Nucleus accumbens (tissue), 56 donors: ENCODE measurements at regions not wholly inside any gene's neighbourhood (a gene's known extent, or its start where the extent isn't known, plus 50 kb on each side); places are given as distances from the start of the nearest gene placed in this dataset.

Source experiments
- DNase-seq, 56 donors: peaks; one replicate each; lab custom pipeline; 2025; lab: John Stamatoyannopoulos, UW

DNA sequence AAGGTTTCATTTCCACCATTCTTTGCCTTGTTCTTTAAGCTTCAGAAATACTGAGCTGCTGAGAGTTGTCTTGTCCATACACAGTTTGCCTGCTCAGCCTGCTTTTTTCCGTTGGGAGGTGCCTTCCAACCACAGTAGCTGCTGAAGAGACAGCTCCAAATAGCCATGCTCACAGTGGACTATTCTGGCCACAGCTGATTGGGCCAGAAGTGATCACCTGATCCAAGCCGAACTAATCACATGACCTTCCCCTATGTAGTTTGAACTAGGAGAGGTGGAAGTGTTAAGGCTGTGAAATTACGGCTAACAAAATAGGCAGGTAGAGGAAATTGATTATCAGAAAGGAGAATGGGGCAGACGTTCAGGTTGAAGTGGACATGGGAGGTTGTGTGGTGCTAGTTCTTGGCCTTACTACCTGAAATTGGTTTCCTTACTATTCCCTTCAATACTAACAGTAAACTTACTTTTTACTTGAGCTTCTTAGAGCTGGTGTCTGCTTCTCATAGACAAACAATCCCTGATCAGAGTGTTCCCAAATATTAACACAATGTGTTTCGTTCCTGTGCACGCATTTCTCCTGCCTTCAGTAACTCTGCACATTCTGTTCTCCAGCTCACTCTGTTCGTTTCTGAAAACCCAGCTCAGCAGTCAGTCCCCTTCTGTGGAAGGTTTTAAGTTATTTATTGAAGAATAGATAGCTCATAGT, 136.1 kb downstream of the RWDD3 start:
- DNase-seq: no peak

DNA sequence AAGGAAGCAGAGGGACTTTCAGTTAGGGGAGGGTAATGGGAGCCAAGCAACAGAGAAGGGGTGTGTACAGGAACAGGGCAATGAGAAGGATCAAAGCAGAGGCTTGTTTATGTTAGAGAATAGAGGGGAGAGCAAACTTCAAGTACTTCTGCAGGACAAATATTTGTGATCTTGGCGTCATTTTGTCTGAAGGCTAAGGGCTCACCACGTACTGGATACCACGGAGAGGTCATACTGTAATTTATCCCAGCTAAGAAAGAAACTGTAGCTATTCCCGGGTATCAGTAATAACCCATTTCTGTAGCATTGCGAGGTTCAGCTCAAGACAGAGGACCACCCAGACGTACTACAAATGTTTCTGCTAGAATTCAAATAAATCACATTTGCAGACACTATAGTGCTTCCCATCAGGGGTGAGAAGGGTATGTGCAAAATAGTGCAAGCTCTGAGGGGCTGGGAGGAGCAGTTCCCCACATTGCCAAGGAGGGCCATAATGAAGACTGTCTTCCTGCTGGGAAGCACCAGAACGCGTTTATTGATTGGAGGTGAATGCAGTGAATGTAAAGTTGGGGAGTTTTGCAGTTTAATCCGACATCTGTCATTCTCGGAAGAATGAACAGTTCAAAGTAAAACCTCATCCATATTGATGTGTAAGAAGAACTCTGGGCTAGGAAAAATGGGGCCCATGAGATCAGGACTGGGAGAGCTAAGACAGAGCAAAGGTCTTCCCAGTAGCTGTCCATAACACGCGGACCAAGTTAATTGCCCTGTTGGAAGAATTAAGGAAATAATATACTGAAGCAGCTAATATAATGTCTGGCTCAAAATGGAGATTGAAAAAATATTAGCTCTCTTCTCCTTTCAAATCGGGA, 136.9 kb downstream of the RWDD3 start:
- no peak for DNase-seq

- DNase-seq: no peak
Measured at GRCh38 chr1:95371666-95372282, 137.8 kb downstream of the RWDD3 start.

DNA sequence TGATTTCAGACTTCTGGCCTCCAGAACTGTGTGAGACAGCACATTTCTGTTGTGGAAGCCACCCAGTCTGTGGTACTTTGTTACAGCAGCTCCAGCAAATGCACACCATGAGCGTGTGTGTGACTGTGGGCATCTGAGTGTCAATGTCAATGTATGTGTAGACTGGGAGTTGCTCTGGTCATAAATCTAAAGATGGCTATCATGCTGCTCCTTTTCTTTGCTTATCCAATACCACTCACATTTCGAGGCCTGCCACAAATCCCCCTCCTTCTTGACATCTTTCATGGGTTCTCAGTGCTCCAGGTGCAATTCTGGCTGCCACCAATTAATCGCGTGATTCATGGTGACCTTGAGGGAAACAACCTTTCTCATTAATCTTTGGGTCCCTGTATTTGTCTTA, 141.2 kb downstream of the RWDD3 start:
- DNase-seq: no peak

DNA sequence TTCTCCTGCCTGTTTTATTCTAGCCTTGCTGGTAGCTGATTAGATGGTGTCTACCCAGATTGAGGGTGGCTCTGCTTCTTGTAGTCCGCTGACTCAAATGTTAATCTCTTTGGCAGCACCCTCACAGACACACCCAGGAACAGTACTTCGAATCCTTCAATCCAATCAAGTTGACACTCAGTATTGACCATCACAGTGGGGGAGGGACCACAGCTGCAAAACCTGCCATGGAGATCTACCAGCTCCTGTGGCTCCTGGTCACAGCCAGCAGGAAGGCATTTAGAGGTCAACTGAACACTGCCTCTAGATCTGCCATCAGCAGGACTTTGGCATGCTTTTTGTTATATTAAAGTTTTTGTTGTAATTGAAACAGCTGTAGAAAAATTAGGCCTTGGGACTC, 146.9 kb downstream of the RWDD3 start:
- no peak for DNase-seq

GRCh38 chr1:95382000-95382786, 148.2 kb downstream of the RWDD3 start:
- DNase-seq: no peak

DNA sequence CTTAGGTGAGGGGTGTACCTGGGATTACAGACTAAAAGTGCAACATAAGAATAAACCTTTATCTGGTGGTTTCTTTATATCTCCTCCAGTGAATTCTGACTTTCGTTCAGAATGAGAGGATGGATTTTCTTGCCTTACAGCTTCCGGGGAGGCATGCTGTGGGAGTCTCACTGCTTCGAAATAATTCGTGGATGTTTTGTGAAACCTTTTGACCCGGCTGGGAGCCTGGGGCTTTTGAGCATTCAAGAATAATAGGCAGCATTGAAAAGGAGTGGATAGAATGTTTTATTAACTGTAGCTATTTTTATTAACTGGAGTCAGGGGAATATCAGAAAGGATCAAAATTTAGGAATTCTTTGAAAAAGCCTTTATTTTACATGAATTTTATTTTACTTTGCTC, 149.1 kb downstream of the RWDD3 start:
- DNase-seq: no peak

DNA sequence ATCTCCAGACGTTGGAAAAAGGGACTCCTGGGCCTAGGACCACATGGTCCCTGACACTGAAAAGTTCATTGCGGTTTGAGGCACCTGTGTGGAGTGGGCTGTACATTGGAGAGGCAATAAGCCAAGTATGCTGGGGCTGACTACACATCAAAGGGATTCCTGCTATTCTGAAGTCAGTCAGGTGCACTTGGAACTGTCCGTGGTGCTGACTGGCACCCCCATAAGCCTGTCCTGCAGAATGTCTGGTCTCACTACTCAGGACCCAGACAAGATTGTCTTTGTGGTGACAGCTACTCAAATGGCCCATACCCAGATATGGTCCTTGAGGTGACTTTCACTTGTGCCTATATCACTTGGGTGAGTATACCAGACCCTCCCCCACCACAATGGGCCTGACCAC, 150.6 kb downstream of the RWDD3 start:
- DNase-seq: no peak

- DNase-seq: no peak
Measured at GRCh38 chr1:95386371-95386770, 152.4 kb downstream of the RWDD3 start.

GRCh38 chr1:95386915-95387314, 152.9 kb downstream of the RWDD3 start:
- DNase-seq: no peak

DNA sequence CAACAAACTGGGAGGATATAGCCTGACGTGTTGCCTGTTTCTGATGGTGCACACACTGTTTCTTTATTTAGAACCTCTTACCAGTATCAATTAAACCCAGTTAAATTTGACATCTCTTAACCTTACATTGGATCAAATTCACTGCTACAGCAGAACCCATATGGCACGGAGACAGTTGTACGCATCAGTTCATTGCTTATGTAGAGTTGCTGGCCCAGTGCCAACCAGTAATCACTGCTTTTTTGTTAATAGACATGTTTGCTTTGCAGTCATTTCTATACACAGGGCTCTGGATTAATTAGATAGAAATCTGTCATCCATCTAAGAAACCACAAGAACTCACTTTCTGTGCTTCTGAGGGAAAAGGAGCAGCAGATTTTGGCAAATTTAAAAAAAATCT, 154.0 kb downstream of the RWDD3 start:
- DNase-seq: peak in 1 of 56 donors; percentile 9

DNA sequence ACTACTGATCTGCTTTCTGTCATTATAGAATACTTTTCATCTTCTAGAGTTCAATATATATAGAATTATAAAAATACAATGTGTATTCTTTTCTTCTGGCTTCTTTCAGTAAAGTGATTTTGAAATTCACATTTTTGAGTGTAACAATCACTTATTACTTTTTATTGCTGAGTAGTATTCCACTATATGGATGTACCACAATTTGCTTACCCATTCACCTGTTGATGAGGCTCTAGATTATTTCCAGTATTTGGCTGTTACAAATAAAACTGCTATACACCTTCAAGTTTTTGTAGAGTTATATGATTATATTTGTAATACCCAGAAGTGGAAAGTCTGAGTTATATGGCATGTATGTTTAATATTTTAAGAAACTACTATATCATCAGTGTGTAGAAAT, 159.4 kb downstream of the RWDD3 start:
- DNase-seq: no peak

- DNase-seq: no peak
Measured at GRCh38 chr1:95396557-95396956, 162.5 kb downstream of the RWDD3 start.

- DNase-seq: no peak
Measured at GRCh38 chr1:95402780-95403179, 168.8 kb downstream of the RWDD3 start.

GRCh38 chr1:95406279-95406678, 172.3 kb downstream of the RWDD3 start:
- no peak for DNase-seq

- DNase-seq: peak in 8 of 56 donors; percentile 1 to 26 (median 11)
Measured at GRCh38 chr1:95407131-95407885, 173.3 kb downstream of the RWDD3 start.

GRCh38 chr1:95407886-95408291, 173.9 kb downstream of the RWDD3 start:
- peak in 19 of 56 donors; percentile 1 to 29 (median 8) for DNase-seq

DNA sequence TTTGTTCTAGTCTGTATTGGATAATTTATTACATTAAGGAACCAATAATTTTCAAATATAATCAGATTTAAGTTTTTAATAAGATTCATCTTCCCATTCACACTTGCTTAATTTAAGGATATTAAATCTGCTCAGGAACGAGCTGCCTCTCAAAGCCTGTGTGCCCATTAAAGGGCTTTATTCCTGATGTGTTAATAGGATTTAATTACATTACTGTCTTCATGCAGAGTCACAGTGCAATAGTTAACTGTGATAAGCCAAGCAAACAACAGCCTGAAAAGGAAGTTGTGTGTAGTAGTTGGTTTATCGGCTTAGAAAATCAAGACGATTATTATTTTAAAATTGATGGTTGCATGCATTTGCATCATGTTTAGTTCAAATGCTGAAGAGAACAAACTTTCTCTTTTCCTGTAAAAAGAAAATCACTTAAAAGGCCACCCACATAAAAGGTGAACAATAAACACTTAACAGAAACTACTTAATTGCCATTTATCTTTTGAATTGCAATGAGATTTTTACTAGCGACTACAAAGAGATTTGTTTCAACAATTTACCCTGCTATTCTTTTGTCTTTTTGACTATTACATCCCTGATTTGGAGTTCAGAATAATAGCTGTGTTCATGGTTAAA, 174.6 kb downstream of the RWDD3 start:
- no peak for DNase-seq

DNA sequence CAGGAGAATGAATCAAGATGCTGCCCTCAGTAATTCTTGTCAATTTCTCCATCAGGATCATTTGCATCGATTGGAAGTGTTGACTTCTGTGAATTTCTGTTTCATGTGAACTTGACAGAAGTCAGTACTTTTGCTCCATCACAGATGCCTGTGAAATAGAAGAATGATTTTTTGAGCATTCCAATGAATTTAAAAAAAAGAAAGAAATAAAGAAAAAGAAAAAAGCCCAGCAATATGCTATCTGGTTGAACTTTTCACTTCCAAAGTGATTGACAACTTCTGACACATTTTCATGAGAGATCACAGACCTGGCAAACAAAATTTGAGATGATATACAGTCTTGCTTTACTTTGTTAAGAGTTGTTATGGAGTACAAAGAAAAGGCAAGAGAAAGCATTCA, 175.3 kb downstream of the RWDD3 start:
- DNase-seq: no peak
